ENCODE measurements at regions not wholly inside any gene's neighbourhood (a gene's known extent, or its start where the extent isn't known, plus 50 kb on each side); places are given as distances from the start of the nearest gene placed in this dataset.

GRCh38 chr10:10959666-10960065 is 58.0 kb upstream of the CELF2 start:
- no peak for DNase-seq

- no peak for DNase-seq
Measured at GRCh38 chr10:10960534-10960933, 57.1 kb upstream of the CELF2 start.

GRCh38 chr10:10961072-10961471 is 56.6 kb upstream of the CELF2 start:
- DNase-seq = no peak

GRCh38 chr10:10967029-10967428 is 50.6 kb upstream of the CELF2 start:
- no peak for DNase-seq

GRCh38 chr10:10967581-10968256 is 50.0 kb upstream of the CELF2 start:
- no peak for DNase-seq
